NCI-H510A (cell line): ENCODE measurements at regions not wholly inside any gene's neighbourhood (a gene's known extent, or its start where the extent isn't known, plus 50 kb on each side); places are given as distances from the start of the nearest gene placed in this dataset.

Source experiments
- DNase-seq: peaks from one replicate; lab custom pipeline; 2025; lab: John Stamatoyannopoulos, UW

DNA sequence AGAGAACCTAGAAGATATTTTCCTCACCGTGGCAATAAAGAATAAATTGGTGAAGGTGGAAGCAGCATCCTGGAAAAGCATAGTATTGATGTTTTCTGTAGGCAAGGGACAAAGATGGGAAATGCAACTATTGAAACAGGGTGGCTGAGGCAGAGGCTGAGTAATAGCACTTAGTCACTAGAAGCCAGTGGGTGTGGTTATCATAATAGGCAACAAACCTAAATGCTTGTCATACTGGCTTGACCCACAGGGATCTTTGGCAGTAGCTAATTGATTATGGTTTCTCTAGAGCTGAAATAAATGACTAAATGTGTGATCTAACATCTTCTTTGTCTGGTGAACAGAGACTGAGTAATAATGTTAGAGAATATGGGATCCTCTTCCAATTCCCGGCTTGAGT, 353.6 kb upstream of the RPS6KA3 start:
- no peak for DNase-seq

DNA sequence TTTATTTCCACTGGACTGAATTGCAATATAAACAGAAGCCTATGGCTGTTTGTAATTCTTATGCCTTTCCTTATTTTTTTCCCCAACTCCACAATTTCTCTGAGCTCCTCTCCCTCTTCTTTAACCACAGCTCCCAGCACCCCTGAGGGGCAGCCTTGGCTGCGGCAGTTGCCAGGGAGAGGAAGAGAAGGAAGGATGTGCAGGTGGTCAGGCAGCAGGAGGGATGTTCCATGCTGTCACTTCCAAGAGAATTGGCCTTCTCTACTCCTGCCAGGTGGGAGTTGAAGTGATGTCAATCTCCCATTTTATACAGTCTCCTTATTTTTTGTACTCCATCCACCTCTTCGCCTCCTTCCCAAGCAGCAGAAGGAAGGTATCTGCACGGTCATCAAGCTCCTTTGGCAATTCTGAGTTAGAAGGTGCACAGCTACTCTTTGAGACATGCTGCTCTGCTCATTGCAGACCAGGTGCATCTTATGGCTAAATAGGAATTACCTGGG, 343.3 kb upstream of the RPS6KA3 start:
- DNase-seq, result no peak

DNA sequence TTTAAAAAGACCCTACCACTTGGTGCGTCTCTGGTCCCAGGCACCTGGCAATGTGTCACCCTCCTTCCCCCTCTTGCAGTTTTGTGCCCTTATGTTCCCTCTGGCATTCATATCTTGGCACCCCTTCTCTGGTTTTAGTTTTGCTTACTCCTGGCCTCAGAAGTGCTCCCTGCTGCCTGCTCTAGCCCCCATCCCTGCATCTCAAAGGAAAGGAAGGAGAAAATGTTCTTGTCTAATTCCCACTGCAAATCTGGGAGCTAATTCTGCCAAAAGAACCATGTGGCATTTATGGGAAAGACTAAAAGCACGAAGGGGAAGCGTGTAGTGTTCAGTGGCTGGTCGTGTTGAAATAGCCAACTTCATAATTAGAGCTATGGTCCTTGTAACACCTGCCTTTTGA, 340.1 kb upstream of the RPS6KA3 start:
- no peak for DNase-seq

DNA sequence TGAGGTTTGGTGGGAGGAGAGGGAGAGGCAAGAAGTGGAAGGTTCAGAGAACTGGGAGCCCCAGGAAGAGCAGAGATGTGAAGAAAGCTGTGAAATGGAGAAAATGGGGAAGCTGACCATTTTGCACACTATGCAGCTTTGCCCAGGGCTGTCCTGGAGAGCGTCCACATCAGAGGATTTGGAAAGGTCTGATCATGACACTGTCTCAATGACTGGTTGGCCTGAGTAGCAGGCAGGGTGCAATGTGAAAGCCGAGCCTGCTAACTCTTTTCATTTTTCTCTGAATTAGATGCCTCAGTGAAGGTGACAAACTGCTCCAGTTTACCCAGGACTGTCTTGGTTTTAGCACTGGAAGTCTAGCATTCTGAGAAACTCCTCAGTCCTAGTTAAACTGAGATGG, 330.1 kb upstream of the RPS6KA3 start:
- no peak for DNase-seq

DNA sequence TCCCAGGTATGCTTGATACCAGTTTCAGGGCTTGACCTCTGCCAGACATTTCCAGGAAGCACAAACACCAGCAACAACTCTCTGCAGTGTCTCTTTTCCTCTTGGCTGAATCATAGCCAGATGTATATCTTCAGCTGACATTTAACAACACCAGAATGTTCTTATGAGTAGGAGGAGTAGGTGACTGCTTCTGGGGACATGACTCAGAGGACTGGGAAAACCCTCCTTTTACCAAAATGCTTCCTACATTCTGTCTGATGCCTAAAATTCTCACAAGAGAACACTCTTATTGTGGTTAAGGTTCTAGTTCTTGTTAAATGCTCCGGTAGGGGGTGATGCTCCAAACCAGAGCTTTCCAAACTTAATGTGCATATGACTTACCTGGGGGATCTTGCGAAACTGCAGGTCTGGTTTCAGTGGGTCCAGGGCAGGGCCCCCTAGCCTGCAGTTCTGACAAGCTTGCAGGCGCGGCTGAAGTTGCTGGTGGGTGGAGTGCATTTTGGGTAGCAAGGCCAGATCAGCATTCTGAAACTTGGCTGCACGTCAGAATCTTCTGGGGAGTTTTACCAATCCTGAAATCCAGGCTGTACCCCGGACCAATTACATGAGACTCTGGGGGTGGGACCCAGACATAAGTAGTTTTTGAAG, 329.3 kb upstream of the RPS6KA3 start:
- no peak for DNase-seq

DNA sequence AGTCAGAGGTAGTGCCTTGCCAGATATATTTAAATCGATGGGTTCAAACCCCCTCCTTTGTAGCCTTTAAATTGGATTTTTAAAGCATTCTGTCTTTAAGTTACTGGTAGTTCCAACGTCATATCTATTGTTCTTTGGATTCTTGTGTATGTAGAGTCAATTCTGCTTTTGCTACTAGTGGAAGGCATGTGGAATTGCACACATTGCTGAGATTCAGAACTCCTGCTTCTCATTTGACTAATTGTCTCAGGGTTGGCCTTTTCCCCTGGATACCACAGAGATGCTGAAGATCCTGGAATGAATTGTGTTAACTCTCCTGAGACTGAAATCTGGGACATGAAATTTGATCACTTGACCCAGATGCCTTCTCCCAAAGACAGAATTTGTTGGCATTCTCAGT, 328.3 kb upstream of the RPS6KA3 start:
- DNase-seq, result no peak

DNA sequence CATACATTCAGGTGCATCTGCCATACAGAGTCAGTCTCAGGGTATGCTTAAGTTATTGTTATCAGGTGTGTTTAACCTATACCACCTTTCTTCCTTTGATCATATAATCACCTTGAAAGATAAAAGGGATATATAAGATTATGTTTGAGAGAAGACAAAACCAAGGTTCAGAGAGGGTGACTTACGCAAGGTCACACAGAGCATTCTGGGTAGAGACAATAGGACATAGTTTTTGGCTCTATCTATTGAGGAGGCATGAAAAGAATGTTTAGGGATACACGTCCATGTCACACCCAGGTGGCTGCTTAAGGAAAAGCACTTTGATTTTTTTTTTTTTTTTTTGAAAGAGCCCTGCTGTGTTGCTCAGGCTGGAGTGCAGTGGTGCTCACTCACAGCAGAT, 327.1 kb upstream of the RPS6KA3 start:
- DNase-seq, result no peak

DNA sequence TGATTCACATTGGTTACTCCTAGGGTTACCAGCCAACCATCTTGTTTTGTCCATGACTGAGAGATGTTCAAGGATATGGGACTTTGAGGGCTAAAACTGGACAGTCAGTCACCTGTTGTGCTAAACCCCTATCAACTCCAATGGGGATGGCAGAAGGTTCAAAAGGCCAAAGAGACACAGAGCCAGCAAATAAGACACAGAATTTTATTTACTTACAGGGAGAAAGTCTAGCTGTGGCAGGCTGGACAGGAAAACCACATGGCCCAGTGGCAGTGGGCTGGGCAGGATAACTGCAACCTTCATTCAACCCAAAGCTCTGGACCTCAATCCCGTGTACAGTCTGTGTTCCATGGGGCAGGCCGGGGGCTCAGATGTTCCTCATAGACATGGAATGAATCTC, 326.7 kb upstream of the RPS6KA3 start:
- DNase-seq, result no peak

DNA sequence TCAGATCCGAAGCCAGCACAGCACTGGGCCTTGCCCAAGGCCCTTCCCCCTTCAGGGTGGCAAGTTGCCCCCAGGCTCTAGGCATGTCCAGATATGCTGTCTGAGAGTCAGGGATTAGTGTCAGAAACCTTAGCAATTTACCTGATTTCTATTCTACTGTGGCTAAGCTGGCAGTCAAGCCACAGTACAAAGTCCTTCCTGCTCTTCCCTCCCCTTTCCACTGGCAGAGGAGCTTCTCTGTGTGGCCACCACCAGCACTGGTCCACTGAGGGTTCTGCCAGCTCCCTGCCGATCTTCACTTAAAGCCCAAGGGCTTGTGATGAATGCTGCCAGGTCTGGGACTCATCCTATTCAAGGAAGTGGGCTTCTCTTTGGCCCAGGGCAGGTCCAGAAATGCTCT, 324.5 kb upstream of the RPS6KA3 start:
- DNase-seq, result no peak

DNA sequence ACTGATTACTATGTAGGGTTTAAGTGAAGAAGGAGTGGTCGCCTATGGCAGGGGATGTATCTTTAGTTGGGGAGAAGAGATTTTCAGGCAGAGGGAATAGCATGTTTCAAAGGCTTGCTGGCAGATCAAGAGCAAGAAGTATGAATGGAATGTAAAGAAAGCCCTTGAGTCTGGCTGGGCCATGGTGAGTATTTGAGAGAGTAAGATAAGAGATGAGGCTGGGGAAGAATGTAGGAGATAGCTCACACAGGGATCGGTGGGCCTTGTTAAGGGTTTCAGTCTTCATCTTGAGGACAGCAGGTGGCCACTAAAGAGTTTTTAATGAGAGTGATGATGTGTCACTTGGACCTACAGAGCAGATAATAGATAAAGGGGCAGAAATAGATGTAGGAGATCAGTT, 319.1 kb upstream of the RPS6KA3 start:
- DNase-seq, result no peak

DNA sequence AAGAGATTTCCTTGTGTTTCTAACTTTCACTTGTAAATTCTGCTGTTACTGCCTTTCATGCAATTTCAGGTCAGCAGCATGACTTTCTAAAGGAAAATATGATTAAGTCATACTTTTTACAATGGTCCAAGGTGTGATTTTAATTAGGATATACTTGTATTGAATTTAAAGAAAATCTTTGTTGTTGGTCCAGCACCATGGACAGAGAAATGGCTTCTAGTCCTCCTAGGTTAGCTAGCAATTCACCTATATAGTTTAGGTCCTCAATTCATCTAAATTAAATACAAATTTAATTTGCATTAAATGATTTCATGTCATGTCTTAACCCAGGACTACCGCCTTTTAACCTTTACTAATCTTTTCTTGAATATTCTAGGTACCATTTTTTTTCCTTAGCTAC, 304.9 kb upstream of the RPS6KA3 start:
- no peak for DNase-seq

DNA sequence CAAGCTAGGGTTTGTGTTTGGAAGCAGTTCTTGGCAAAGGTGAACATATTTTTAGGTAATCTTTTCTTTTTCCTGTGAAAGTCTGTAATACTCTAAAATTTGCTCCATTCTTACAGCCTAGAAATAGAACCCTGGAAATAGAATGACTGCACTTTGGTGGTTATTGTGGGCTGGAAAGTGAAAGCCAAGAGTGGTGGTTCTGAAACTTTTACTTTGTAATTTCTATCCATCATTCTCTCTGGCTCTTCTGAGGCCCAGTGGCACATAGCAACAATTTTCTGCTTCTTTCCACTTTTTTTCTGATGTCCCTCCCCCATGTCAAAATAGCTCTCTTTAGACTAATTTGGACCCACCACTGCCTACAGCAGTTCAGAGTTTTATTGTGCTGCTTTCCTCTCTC, 300.4 kb upstream of the RPS6KA3 start:
- DNase-seq, result no peak

DNA sequence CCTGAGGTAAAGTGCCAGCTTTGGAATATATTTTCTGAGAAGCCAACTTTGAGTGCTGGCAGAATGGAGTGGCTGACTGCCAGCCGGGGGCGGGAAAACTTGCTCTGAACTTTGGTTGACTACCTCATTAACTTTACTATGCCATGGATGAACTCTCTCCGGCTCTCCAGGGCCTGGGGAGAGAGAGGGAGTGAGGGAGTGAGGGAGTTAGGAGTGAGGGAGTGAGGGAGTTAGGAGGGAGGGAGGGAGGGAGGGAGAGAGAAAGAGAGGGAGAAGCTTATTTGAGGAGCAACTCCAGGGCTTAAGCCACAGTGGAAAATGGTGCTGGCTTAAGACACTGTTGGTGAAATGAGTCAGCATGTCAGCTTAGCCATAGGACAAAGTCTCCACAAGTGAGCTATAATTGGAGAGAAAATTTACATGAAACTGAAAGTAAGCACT, 280.9 kb upstream of the RPS6KA3 start:
- DNase-seq, result no peak

DNA sequence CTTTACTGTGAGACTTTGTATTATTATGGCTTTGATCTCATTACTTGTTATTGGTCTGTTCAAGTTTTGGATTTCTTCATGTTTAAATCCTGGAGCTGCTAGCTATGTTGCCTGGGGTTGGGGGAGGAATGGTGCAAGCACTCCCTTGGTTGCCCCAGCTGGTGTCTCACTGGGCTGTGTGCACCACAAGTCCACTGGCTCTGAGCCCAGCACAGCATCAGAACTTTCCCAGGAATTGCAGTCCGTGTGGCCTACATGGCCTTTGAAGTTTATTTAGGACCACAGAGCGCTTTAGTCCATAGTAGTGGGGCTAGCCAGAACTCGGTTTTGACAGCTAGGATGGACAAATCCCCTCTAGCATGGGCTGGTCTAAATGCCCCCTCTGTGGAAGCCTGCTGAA, 278.8 kb upstream of the RPS6KA3 start:
- no peak for DNase-seq

DNA sequence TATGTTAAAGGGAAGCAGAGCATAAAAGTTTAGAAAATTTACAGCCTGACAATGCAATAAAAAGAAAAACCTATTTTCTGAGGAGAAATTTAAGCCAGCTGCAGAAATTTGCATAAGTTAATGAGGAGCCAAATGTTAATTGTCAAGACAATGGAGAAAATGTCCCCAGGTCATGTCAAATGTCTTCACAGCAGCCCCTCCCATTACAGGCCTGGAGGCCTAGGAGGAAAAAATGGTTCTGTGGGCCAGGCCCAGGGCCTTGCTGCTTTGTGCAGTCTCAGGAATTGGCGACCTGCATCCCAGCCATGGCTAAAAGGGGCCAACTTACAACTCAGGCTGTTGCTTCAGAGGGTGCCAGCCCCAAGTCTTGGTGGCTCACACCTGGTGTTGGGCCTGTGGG, 275.4 kb upstream of the RPS6KA3 start:
- DNase-seq, result no peak

DNA sequence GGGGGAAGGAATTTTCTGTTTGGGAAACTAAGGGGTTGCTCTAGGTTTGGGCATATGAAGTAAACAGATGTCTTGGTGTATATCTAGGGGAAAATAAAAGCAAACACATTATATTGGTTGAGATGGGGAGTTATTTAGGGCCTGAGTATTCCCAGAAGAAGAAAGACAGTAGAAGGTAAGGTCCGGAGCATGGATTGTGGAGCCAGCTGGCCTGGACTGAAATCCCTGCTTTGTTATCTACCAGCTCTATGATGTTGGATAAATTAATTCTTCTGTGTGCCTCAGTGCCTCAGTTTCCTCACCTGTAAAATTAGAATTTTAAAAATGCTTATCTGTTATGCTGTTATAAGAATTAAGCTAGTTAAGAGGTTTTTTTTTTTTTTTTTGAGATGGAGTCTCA, 272.3 kb upstream of the RPS6KA3 start:
- no peak for DNase-seq

DNA sequence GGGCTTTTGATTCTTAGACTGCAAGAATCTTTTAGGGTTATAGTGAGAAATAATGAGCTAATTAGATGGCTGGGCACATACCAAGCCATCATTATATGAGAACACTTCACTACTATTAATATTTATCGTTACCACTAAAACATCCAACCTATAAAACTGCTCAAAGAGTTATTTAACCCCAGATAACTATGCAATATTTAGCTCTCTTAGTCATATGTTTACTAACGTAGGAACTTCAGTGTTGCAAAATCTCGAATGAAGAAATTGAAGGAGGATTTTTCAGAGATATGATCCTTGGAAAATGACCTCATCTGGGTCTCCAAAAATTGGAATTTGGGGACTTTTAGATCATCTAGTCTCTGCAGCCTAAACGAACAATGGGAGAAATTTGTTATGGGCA, 265.0 kb upstream of the RPS6KA3 start:
- DNase-seq, result no peak

DNA sequence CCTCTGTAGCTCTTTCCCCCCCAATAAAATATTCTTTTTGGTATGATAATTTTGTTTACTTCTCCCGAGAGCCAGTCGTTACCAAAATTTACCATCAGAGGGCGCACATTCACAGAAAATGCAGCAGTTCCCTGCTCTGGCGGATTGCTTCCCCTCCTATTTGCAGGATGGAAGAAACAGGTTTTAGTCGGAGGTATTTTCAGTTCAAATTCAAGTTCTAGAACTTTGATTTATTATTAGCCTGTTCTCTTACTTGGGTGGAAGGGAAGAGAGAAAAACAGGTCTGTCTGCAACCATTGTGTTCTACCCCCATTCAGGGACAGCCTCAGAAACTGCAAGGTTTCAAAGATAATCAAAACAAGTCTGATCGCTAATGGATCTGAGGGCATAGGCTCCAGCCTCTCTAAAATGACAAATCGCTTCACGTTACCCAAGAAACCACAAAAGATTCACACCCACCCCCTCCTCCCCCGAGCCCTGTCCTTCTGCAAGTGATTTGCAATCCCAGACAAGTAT, 263.8 kb upstream of the RPS6KA3 start:
- peak; percentile 12 for DNase-seq

DNA sequence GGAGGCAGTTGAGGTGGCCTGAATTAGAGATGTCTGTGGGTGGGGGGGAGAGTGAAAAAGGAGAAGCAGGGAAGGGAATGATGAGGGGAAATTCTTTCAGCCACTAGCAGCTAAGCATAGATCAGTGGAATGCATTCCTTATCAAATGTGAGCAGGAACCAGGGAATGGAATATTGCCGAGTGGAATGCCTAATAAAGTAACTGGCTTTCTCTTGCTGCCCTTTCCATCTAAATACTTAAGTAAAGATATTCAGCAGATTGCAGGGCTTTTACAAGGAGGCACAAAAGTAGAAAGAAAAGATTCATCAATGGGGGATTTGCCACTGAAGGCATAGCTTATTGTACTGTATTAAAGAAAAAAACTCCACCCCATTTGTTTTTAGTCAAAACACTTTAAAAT, 263.0 kb upstream of the RPS6KA3 start:
- DNase-seq, result no peak

DNA sequence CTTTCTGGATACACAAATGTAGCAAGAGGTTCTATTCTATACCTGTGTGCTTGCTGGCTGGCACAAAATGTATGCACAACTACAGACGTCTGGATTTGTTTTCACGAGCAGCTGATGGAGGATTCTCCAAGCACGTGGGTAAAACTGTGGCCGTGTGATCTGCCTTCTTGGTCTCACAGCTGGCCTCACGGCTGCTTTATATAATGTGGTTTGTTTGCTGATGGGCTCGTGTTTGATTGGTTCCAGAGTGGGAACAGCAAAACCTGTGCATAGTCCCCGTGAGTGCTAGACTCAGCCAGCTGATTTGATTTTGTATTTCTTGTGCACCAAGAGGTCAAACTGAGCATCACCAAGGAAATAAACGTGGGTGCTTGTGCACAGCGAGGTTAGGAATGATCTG, 262.6 kb upstream of the RPS6KA3 start:
- no peak for DNase-seq

DNA sequence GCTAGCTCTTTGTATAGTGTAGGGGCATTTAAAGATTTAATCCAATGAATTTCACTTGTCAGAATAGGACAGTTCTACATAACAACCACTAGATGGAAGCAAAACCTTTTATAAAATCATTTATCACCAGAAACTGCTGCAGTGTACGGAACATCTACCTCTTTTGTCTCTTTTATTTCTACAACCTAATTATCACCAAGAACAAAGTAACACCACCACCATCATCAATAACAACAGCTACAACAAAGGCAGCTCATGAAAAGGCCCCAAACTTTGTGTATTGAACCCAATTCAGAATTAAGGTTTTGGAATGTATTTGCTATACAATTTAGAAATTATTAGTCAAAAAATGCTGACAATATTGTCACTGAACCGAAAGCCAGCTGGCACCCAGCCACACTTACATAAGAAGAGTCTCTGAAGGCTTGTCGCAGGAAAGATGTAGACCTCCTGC, 260.9 kb upstream of the RPS6KA3 start:
- DNase-seq, result no peak

DNA sequence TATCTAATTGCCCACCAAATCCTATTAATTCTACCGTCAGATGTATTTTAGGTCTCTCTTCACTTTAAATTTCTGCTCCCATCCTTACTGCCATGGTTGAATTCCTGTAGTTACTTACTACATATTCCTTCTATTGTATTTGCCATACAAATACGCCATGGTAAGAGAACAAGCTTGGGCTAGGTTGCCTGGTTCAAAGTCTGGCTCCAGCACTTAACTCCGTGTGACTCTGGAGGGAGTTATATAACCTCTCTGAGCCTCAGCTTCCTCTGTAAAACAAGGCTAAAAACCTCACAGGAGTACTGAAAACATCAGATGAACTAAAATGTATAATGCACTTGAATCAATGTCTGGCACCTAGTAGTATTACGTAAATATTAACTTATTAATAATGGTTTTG, 260.3 kb upstream of the RPS6KA3 start:
- no peak for DNase-seq

DNA sequence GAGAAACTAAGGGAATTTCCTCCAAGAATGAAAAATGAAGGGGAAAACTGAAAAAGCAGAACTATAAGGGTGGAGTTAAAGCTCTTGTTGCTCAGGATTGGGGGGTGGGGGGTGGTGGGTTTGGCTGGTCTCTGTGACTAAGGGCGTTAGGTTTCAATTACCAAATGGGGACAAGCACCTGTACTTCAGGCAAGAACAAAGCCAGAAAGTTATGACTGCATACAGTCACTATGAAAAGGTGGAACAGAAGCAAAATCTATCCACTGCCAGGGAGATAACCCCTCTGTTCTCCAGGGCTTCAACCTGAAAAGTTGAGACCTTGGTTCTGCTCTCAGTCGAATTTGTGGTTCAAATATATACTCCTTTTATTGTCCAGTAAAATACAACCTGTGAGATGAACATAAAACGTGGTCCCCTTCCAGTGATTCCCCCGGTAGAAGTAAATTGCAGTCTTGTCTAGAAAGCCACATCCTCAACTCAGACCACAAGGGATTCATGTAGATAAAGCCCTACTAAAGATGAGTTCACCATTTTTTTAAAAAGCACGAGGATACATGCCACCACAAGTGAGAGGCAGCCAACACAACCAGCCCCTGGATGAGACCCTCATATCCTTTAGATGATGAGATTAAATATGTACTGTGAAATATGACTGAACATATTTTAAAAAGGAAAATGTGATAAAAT, 257.1 kb upstream of the RPS6KA3 start:
- no peak for DNase-seq

DNA sequence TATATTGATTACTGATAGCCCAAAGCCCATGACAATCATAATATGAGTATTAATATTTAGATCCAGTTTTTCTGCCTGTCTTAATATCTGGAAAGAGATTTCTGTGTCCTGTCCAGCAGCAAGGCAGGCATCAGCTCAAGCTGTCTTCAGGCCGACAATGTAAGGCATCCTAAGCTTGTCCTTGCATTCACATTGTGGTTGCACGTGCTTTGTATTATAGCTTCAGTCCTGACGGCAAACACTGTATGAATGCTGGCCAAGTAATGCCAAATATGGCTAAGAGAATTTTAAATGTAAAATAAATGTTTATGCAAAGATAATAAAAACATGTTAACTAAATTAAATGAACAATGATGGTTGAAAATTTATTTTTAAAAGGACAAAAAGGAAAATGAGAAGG, 255.7 kb upstream of the RPS6KA3 start:
- DNase-seq, result no peak
